Right cardiac atrium (tissue), 5 donors: ENCODE measurements at regions not wholly inside any gene's neighbourhood (a gene's known extent, or its start where the extent isn't known, plus 50 kb on each side); places are given as distances from the start of the nearest gene placed in this dataset.

ENCODE experiments used
- ATAC-seq, 2 donors: fragments of 200-7000 bp; cut with Tn5 transposase; one replicate each; pipeline versions ENCODE4 v1.8.0 to v1.9.1; 2020; ENCODE audit warnings: moderate library complexity in 2 of 2, mild to moderate bottlenecking in 1 of 2
- DNase-seq, 3 donors: peaks; one replicate each; pipeline ENCODE4 v3.0.0-alpha.2; 2020
- H3K27ac ChIP-seq: one replicate; pipeline ENCODE4 v1.5.1; 2013; ENCODE audit warnings: mild to moderate bottlenecking, low read length, control low read depth, moderate library complexity
- H3K27me3 ChIP-seq: one replicate; pipeline ENCODE4 v1.6.1; 2013; ENCODE audit not compliant: control insufficient read depth, insufficient read depth
- H3K4me1 ChIP-seq: one replicate; pipeline ENCODE4 v1.6.1; 2013; ENCODE audit warnings: low read length; ENCODE audit not compliant: control insufficient read depth, insufficient read depth
- H3K4me3 ChIP-seq: one replicate; pipeline ENCODE4 v1.5.1; 2013; ENCODE audit warnings: low read length, control low read depth
- H3K9me3 ChIP-seq: one replicate; pipeline ENCODE4 v1.6.1; 2013; ENCODE audit warnings: low read length; ENCODE audit not compliant: control insufficient read depth
- WGBS: extraction: QIAGEN DNeasy Blood & Tissue Kit; methylation state at CpG from one replicate; pipeline ENCODE4 v1.1.7; 2013; 5-methylcytosine and 5-hydroxymethylcytosine counted together
- intact Hi-C, 4 donors: fragments of 100-400 bp; cut with DNase I; formaldehyde crosslinking; loops; one replicate each; pipeline versions ENCODE4 v1.11.0 to v1.14.0; 2022 to 2023
- donor health status: healthy with polysubstance abuse.
- donor health status: DM: no; HTN: yes; CAD: no.
- donor health status: DM: no; HTN: no; CAD: no.
- donor health status: DM: no; HTN: yes; CAD: no; lungs with severe emphysema.
- donor health status: DM: yes; HTN: yes; CAD: no.

- 46% methylated on average over 5 of the region's 5 CpGs for WGBS
- H3K27ac ChIP-seq = no peak overlapping the region
- no peaks in the 10 kb centered on the region for H3K9me3 ChIP-seq
- H3K27me3 ChIP-seq = no peaks in the 10 kb centered on the region
- H3K4me3 ChIP-seq = no peak overlapping the region
- DNase-seq = no peak
- no peaks in the 10 kb centered on the region for H3K4me1 ChIP-seq
- intact Hi-C loops = no loop called here
- no peak for ATAC-seq
These were observed 264.4 kb upstream of the RBMY1B start for GRCh38 chrY:21246780-21247179.

DNA sequence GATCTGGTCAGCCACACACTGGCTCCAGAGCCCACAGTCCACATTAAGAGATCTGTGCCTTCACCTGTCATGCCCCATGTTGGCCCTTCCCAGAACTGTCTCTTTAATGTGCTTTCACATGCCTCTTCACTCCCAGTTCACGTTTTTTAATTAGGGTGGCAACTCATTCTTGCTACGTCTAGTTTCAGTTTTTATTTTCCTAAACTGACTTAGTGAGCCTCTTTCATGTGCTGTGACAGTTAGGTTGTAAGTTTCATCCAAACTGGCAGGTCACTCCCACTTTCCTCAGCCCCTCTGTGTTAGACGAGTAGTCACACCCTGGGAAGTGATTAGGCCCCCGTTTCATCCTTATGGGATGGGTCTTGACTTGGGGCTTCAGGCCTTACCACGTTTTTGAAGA is 262.5 kb upstream of the RBMY1B start:
- H3K4me1 ChIP-seq = no peaks in the 10 kb centered on the region
- 42% methylated on average over 5 of the region's 5 CpGs for WGBS
- ATAC-seq = no peak
- intact Hi-C loops = no loop called here
- H3K9me3 ChIP-seq = no peaks in the 10 kb centered on the region
- H3K27me3 ChIP-seq = no peaks in the 10 kb centered on the region
- no peak overlapping the region for H3K27ac ChIP-seq
- no peak for DNase-seq
- H3K4me3 ChIP-seq = no peak overlapping the region

- peak in 1 of 2 donors; percentile 64 for ATAC-seq
- intact Hi-C loops = no loop called here
- Histone ChIP-seq H3K27me3 (no peaks in the 10 kb centered on the region), H3K27ac (no peak overlapping the region), H3K9me3 (no peaks in the 10 kb centered on the region), H3K4me3 (no peak overlapping the region), H3K4me1 (no peaks in the 10 kb centered on the region)
- no peak for DNase-seq
- 45% methylated on average over 2 of the region's 2 CpGs for WGBS
These were observed 257.5 kb upstream of the RBMY1B start for GRCh38 chrY:21253455-21254248.

- WGBS = 36% methylated on average over 2 of the region's 2 CpGs
- no peak for ATAC-seq
- H3K27me3 ChIP-seq = no peaks in the 10 kb centered on the region
- H3K4me1 ChIP-seq = no peaks in the 10 kb centered on the region
- no peak overlapping the region for H3K4me3 ChIP-seq
- H3K9me3 ChIP-seq = no peaks in the 10 kb centered on the region
- no peak for DNase-seq
- intact Hi-C loops = no loop called here
- H3K27ac ChIP-seq = no peak overlapping the region
These were observed 256.7 kb upstream of the RBMY1B start for GRCh38 chrY:21254476-21254875.

DNA sequence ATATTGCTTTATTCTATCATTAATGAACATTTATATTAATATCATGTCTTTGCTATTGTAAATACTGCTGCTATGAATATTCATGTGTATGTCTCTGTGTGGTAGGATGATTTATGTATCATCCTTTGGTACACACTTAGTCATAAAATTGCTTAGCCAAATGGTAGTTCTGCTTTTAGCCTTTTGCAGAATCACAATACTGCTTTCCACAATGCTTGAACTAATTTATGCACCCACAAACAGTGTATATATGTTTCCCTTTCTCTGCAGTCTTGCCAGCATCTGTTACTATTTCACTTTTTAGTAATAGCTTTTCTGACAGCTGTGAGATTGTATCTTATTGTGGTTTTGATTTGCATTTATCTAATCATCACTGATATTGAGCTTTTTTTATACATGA is 254.3 kb upstream of the RBMY1B start:
- intact Hi-C loops = no loop called here
- Histone ChIP-seq H3K4me3 (no peak overlapping the region), H3K4me1 (no peaks in the 10 kb centered on the region), H3K9me3 (no peaks in the 10 kb centered on the region), H3K27me3 (no peaks in the 10 kb centered on the region), H3K27ac (no peak overlapping the region)
- no peak for ATAC-seq
- no peak for DNase-seq

- no peak overlapping the region for H3K4me3 ChIP-seq
- no peak for ATAC-seq
- no peak overlapping the region for H3K27ac ChIP-seq
- H3K27me3 ChIP-seq = no peaks in the 10 kb centered on the region
- no peak for DNase-seq
- WGBS = 29% methylated on average over 1 of the region's 1 CpG
- H3K4me1 ChIP-seq = no peaks in the 10 kb centered on the region
- intact Hi-C loops = no loop called here
- H3K9me3 ChIP-seq = no peaks in the 10 kb centered on the region
These were observed 251.4 kb upstream of the RBMY1B start for GRCh38 chrY:21259707-21260106.

- H3K27ac ChIP-seq = no peak overlapping the region
- 49% methylated on average over 4 of the region's 4 CpGs for WGBS
- intact Hi-C loops = no loop called here
- H3K4me3 ChIP-seq = no peak overlapping the region
- no peak for DNase-seq
- no peaks in the 10 kb centered on the region for H3K27me3 ChIP-seq
- no peak for ATAC-seq
- no peaks in the 10 kb centered on the region for H3K9me3 ChIP-seq
- H3K4me1 ChIP-seq = no peaks in the 10 kb centered on the region
These were observed 250.8 kb upstream of the RBMY1B start for GRCh38 chrY:21260325-21260724.

GRCh38 chrY:21261158-21261557 is 250.0 kb upstream of the RBMY1B start:
- DNase-seq (no peak), ATAC-seq (no peak)
- WGBS = 52% methylated on average over 4 of the region's 4 CpGs
- Histone ChIP-seq H3K27ac (no peak overlapping the region), H3K9me3 (no peaks in the 10 kb centered on the region), H3K4me1 (no peaks in the 10 kb centered on the region), H3K4me3 (no peak overlapping the region), H3K27me3 (no peaks in the 10 kb centered on the region)
- intact Hi-C loops = no loop called here

GRCh38 chrY:21266751-21267150 is 244.4 kb upstream of the RBMY1B start:
- no peaks in the 10 kb centered on the region for H3K9me3 ChIP-seq
- no peak overlapping the region for H3K4me3 ChIP-seq
- H3K4me1 ChIP-seq = no peaks in the 10 kb centered on the region
- peak in 1 of 2 donors; percentile 99 for ATAC-seq
- DNase-seq = peak in 1 of 3 donors; percentile 78
- intact Hi-C loops = no loop called here
- H3K27ac ChIP-seq = no peak overlapping the region
- H3K27me3 ChIP-seq = no peaks in the 10 kb centered on the region

- no peaks in the 10 kb centered on the region for H3K27me3 ChIP-seq
- H3K4me3 ChIP-seq = no peak overlapping the region
- WGBS = 34% methylated on average over 1 of the region's 1 CpG
- peak in 1 of 2 donors; percentile 87 for ATAC-seq
- no peak overlapping the region for H3K27ac ChIP-seq
- DNase-seq = peak in 1 of 3 donors; percentile 61
- H3K9me3 ChIP-seq = no peaks in the 10 kb centered on the region
- H3K4me1 ChIP-seq = no peaks in the 10 kb centered on the region
- intact Hi-C loops = no loop called here
These were observed 244.0 kb upstream of the RBMY1B start for GRCh38 chrY:21267164-21267563.

DNA sequence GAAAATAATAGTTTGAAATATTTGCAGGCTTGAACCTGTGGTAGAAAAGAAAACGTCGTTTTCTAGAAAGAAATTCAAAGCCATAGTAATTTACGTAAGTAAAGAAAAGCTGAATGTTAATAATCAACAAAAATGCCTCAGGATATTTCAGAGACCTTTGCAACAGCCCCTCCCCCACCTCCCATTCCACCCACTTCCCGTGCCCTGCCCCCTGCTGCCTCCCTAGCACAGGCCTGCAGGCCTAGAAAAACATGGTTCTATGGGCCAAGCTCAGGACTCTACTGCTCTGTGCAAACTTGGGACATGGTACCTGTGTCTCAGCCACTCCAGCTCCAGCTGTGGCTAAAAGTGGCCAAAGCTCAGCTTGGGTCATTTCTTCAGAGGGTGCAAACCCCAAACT is 223.4 kb upstream of the RBMY1B start:
- Histone ChIP-seq H3K27me3 (no peaks in the 10 kb centered on the region), H3K27ac (no peak overlapping the region), H3K4me1 (no peaks in the 10 kb centered on the region), H3K4me3 (no peak overlapping the region), H3K9me3 (no peaks in the 10 kb centered on the region)
- ATAC-seq (no peak), DNase-seq (no peak)
- intact Hi-C loops = no loop called here
- WGBS = 55% methylated on average over 4 of the region's 4 CpGs

GRCh38 chrY:21288908-21289307 is 222.2 kb upstream of the RBMY1B start:
- H3K27ac ChIP-seq = no peak overlapping the region
- intact Hi-C loops = no loop called here
- no peaks in the 10 kb centered on the region for H3K4me1 ChIP-seq
- H3K27me3 ChIP-seq = no peaks in the 10 kb centered on the region
- DNase-seq = no peak
- H3K4me3 ChIP-seq = no peak overlapping the region
- ATAC-seq = no peak
- WGBS = 59% methylated on average over 3 of the region's 3 CpGs
- H3K9me3 ChIP-seq = no peaks in the 10 kb centered on the region
